Tibial nerve (tissue), 4 donors: ENCODE measurements at regions not wholly inside any gene's neighbourhood (a gene's known extent, or its start where the extent isn't known, plus 50 kb on each side); places are given as distances from the start of the nearest gene placed in this dataset.

ENCODE experiments used
- EP300 ChIP-seq, 2 donors: sonication (generic); formaldehyde crosslinking; IDR thresholded peaks; one replicate each; pipeline ENCODE4 v1.6.1; 2017; ENCODE audit warnings: antibody characterized with exemption in 2 of 2, mild to moderate bottlenecking in 1 of 2
- TF ChIP-seq, protein P1 (sequence below), 5 experiments: fragments of 200-600 bp in 3 of 5; fragments of 450-650 bp in 2 of 5; sonication (generic) in 3 of 5; IDR thresholded peaks; one replicate each; pipeline ENCODE4 v1.5.1; 2016 to 2019; ENCODE audit warnings: antibody characterized with exemption in 5 of 5, mild to moderate bottlenecking in 3 of 5, moderate library complexity in 2 of 5

DNA sequence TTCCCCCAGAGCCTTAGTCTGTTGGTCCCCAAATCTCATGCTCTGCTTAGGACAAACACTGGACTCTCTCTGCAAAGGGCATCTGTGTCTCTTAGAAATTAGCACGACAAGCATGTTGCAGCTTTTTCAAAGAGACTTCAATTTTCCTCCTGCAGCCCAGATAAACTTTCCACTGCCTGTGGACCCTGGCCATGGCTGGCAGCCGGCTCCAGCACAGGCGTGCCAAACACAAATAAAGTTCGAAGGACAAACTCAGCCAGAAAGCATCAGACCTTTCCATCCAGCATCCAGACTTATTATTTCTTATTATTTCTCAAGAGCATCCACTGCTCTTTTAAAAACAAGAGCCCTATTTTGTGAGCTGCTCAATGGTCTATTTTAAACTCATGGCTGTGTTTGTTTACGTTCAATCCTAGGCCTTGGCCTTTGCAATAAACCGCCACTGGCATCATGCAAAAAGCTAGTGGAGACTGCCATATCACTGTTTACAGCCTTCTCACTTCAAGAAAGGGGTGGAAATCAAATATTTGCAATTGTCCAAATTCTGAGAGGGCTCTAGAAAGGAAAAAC lies 300.8 kb downstream of the BCL11A start:
- TF ChIP-seq, protein P1, sequence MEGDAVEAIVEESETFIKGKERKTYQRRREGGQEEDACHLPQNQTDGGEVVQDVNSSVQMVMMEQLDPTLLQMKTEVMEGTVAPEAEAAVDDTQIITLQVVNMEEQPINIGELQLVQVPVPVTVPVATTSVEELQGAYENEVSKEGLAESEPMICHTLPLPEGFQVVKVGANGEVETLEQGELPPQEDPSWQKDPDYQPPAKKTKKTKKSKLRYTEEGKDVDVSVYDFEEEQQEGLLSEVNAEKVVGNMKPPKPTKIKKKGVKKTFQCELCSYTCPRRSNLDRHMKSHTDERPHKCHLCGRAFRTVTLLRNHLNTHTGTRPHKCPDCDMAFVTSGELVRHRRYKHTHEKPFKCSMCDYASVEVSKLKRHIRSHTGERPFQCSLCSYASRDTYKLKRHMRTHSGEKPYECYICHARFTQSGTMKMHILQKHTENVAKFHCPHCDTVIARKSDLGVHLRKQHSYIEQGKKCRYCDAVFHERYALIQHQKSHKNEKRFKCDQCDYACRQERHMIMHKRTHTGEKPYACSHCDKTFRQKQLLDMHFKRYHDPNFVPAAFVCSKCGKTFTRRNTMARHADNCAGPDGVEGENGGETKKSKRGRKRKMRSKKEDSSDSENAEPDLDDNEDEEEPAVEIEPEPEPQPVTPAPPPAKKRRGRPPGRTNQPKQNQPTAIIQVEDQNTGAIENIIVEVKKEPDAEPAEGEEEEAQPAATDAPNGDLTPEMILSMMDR (IDR thresholded peaks at IDR 0.05) = no peak
- no peak for TF ChIP-seq EP300 (IDR thresholded peaks at IDR 0.05)
